COLO668 (cell line): ENCODE measurements at regions not wholly inside any gene's neighbourhood (a gene's known extent, or its start where the extent isn't known, plus 50 kb on each side); places are given as distances from the start of the nearest gene placed in this dataset.
"Not testable (repeated sequence)": the region's sequence is repeated elsewhere in the genome, so short reads cannot be mapped to it uniquely, and the experiment has no call there.

ENCODE experiments used
- DNase-seq: peaks from one replicate; lab custom pipeline; 2025; ENCODE audit not compliant: unreplicated experiment; lab: John Stamatoyannopoulos, UW

GRCh38 chr6:158920311-158920905 lies 79.6 kb downstream of the RSPH3 start:
- no peak for DNase-seq

GRCh38 chr6:158919865-158920264 lies 80.1 kb downstream of the RSPH3 start:
- DNase-seq = no peak

- DNase-seq = no peak
Observed at GRCh38 chr6:158916617-158917016, 83.4 kb downstream of the RSPH3 start.

GRCh38 chr6:158914923-158915322 lies 85.1 kb downstream of the RSPH3 start:
- DNase-seq = no peak

- no peak for DNase-seq
Observed at GRCh38 chr6:158913580-158913979, 86.4 kb downstream of the RSPH3 start.

- DNase-seq = no peak
Observed at GRCh38 chr6:158912655-158913054, 87.3 kb downstream of the RSPH3 start.

- DNase-seq = peak; percentile 41
Observed at GRCh38 chr6:158911746-158912480, 88.1 kb downstream of the RSPH3 start.

GRCh38 chr6:158910484-158911440 lies 89.2 kb downstream of the RSPH3 start:
- no peak for DNase-seq

- no peak for DNase-seq
Observed at GRCh38 chr6:158909938-158910337, 90.1 kb downstream of the RSPH3 start.

GRCh38 chr6:158908606-158909005 lies 89.4 kb upstream of the EZR start:
- no peak for DNase-seq

GRCh38 chr6:158907931-158908330 lies 88.8 kb upstream of the EZR start:
- peak; percentile 14 for DNase-seq

GRCh38 chr6:158906926-158907325 lies 87.8 kb upstream of the EZR start:
- DNase-seq = no peak

GRCh38 chr6:158905277-158905676 lies 86.1 kb upstream of the EZR start:
- no peak for DNase-seq

GRCh38 chr6:158903801-158904200 lies 84.6 kb upstream of the EZR start:
- DNase-seq = no peak

- DNase-seq = no peak
Observed at GRCh38 chr6:158900663-158901312, 81.6 kb upstream of the EZR start.

- DNase-seq = no peak
Observed at GRCh38 chr6:158897236-158897635, 78.1 kb upstream of the EZR start.

- no peak for DNase-seq
Observed at GRCh38 chr6:158895661-158896060, 76.5 kb upstream of the EZR start.

GRCh38 chr6:158894193-158894592 lies 75.0 kb upstream of the EZR start:
- no peak for DNase-seq

GRCh38 chr6:158892266-158892665 lies 73.1 kb upstream of the EZR start:
- no peak for DNase-seq

- not testable (repeated sequence) for DNase-seq
Observed at GRCh38 chr6:158891560-158891959, 72.4 kb upstream of the EZR start.

GRCh38 chr6:158888171-158888570 lies 69.0 kb upstream of the EZR start:
- not testable (repeated sequence) for DNase-seq
